HG02852 (cell line): ENCODE measurements at regions not wholly inside any gene's neighbourhood (a gene's known extent, or its start where the extent isn't known, plus 50 kb on each side); places are given as distances from the start of the nearest gene placed in this dataset.
"Not testable (repeated sequence)": the region's sequence is repeated elsewhere in the genome, so short reads cannot be mapped to it uniquely, and the experiment has no call there.

ENCODE experiments used
- ATAC-seq: cut with Tn5 transposase; IDR thresholded peaks from one replicate; pipeline ENCODE4 v1.9.1; 2021; ENCODE audit warnings: mild to moderate bottlenecking, moderate library complexity; ENCODE audit not compliant: unreplicated experiment

- ATAC-seq: no peak
Measured at GRCh38 chr2:210955591-210955990, 399.2 kb downstream of the CPS1 start.

- no peak for ATAC-seq
Measured at GRCh38 chr2:210956101-210956500, 399.7 kb downstream of the CPS1 start.

DNA sequence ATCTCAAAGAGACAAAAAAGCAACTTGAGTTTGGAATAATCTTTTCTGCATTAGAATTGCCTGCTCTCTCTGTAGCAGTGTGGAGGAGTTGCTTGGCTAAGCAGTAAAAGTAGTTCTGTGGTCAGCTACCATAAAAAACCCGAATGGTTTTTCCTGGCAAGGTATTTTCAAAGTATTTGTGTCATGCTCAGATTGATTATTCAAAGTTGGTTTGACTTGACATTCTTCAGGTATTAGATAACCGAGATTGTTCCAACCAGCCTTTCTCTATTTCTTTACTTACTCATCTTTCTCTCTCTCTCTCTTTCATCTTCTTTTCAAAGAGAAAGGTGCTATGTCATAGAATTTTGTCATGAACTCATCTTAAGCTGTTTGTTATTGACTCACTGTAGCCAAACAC is 404.9 kb downstream of the CPS1 start:
- ATAC-seq: no peak

DNA sequence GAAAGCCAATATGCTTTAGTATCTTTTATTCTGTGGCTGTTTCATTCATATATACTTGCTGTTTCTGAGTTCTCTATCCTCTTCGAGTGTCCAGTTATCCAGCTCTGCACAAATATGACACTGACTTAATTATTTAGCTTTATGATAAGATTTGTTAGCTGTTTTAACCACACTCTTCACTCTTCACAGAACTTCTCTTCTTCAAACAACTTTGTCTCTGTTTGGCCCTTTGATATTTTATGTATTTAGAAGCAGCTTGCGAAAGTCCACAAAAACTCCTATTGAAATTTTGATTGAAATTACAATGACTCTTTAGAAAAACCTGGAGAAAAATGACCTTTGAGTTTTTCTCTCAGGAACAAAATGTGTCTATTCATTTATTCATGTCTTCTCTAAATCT is 407.0 kb downstream of the CPS1 start:
- ATAC-seq: no peak

- ATAC-seq: no peak
Measured at GRCh38 chr2:210964141-210964764, 407.9 kb downstream of the CPS1 start.

DNA sequence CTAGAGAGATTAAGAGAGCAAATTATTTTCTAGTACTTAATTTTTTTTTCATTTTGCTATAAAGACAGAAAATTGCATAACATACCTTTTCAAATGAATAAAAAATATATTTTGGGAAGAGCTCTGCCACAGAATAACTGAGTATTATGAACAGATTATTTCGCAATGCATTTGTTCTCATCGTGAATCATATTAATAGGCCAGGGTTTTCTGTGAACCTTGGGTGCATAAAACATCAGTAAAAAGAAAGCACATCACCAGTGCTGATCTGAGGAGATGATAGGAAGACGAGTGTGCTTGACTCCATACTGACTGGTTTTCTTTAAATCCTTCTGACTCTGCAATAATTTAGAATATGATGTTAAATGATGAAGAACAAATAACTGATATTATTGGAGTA is 409.1 kb downstream of the CPS1 start:
- ATAC-seq: no peak

GRCh38 chr2:210966330-210966729 is 409.9 kb downstream of the CPS1 start:
- ATAC-seq: no peak

GRCh38 chr2:210971431-210971830 is 415.0 kb downstream of the CPS1 start:
- no peak for ATAC-seq

DNA sequence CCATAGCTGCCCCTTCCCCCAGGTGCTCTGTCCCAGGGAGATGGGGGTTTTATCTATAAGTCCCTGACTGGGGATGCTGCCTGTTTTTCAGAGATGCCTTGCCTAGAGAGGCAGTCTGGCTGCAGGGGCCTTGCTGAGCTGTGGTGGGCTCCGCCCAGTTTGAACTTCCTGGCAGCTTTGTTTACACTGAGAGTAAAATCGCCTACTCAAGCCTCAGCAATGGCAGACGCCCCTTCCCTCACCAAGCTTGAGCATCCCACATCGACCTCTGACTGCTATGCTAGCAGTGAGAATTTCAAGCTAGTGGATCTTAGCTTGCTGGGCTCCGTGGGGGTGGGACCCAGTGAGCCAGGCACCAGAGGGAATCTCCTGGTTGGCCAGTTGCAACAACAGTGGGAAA is 430.4 kb downstream of the CPS1 start:
- not testable (repeated sequence) for ATAC-seq

DNA sequence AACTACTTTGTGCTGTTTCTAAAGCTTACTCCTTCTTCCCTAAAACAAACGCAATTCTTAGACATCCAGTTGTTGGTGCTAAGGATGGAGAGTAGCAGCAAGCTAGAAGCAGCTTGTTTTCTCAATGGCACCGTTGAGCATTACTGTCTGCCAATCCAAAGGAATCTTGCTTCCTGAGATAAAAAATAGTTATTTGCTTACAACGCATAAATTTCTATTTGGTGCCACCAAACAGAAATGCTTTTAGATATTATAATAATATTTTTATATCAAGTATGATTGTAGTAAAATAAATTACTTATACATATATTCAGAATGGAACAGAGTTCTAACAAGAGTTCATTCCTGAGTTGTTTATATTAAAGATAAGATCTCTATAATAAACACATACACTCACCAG is 434.7 kb downstream of the CPS1 start:
- ATAC-seq: no peak

- ATAC-seq: no peak
Measured at GRCh38 chr2:210994104-210994503, 437.7 kb downstream of the CPS1 start.

GRCh38 chr2:210997373-210997772 is 441.0 kb downstream of the CPS1 start:
- no peak for ATAC-seq

DNA sequence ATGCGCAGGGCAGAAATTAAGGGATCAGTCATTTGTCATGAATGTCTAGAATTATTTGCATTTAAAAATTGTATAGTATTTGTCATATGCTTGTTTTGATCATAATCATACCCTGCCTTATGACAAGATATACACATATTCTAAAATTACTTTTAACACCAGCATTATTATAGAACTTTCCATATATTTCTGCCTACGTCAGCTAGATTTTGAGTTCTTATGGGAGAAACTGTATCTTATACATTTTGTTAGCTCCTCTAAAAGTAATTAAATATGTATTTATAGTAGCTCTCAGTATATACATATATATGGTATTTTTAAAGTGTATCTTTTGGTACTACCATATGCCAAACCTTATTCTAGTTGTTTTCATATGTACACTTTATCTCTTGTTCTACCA is 441.9 kb downstream of the CPS1 start:
- no peak for ATAC-seq

DNA sequence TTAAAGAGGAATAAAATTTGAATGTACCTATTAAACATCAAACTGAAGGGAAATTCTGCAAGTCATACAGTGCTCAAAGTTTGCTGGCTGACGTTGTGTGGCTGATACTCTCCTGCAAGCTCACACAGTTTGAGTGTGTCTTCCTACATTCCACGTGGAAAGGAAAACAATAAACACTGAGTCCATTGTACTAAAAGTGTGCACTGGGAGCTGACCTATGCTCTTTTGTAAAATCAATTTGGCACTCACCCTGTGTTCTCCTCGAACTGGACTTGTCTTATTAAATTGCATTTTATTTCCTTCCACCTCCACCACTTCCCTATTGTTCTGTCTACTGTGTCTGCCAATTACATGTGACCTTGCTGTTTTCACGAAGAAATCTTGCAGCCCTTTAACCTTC is 458.0 kb downstream of the CPS1 start:
- ATAC-seq: no peak

DNA sequence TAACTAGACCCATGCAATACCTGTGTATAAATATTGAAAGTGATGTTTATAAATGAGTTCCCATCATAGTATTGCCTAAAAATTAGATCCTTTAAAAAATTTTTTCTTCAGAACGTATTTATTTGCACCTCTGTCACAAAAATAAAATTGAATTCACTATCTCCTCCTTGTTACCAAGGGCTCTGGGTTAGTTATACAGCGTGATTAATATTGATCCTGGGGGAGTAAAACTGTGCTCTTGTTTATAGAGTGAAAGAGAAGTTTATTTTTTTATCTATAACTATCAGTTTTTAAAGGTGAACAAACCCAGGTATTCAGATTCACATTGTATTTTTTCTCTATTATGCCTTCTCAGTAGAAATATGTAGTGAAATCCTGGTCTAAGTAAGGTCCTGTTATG is 458.5 kb downstream of the CPS1 start:
- no peak for ATAC-seq

- ATAC-seq: not testable (repeated sequence)
Measured at GRCh38 chr2:211025089-211025488, 468.7 kb downstream of the CPS1 start.

- no peak for ATAC-seq
Measured at GRCh38 chr2:211026109-211026508, 469.7 kb downstream of the CPS1 start.

DNA sequence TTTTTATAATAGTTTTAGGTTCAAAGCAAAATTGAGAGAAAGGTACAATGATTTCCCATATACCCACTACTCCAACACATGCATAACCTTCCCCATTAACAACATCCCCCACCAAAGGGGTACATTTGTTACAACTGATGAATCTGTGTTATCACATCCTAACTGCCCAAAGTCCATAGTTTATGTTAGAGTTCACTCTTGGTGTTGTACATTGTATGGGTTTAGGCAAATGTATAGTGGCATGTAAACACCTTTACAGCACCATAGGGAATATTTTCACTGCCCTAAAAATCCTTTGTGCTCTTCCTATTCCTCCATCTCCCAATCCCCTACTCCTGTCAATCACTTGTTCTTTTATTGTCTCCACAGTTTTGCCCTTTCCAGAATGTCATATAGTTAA is 471.6 kb downstream of the CPS1 start:
- ATAC-seq: no peak

DNA sequence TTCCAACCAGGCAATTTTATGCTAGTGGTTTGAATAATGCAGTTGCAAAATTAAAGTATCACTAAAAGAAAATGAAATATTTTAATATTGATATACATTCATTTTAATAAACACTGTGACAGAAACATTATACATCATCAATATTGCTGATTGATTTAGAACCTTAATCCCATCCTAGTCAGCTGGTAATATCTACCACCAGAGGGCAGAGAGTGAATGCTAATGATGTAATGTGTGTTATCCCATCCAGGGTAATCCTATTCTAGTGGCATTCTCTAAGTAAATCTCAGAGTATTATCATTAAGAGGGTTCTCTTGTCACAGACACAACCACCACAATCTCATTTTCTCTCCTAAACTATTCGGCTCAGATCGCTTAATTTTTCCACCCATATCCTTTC is 477.4 kb downstream of the CPS1 start:
- ATAC-seq: no peak

DNA sequence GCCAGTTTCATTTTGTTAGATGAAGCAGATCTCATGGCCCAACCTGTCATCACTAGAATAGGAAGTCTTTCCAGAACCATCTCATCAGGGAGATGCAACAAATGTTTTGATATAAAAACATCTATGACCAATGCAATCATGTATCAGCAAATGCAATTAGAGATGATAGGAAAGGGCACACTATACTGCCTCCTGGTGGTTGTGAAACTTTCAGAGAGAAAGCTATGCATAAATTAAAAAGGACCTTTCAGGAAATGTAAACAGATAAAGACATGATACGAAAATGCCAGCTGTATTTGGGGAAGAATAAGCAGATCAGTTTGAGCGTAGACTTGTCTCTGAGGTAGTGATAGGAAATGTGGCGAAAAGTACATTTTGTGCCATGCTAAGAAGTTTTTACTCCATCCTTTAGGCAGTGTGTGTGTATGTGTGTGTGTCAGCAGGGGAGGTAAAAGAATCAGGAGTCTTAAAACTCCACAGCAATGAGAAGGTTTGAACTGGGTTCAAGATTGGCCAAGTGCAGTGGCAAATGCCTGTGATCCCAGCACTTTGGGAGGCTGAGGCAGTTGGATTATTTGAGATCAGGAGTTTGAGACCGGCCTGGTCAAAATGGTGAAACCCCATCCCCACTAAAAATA is 479.3 kb downstream of the CPS1 start:
- ATAC-seq: peak; percentile 65

- ATAC-seq: no peak
Measured at GRCh38 chr2:211045025-211045424, 488.6 kb downstream of the CPS1 start.

GRCh38 chr2:211049321-211050018 is 493.1 kb downstream of the CPS1 start:
- no peak for ATAC-seq
